ENCODE measurements at regions not wholly inside any gene's neighbourhood (a gene's known extent, or its start where the extent isn't known, plus 50 kb on each side); places are given as distances from the start of the nearest gene placed in this dataset.

- H3K4me3 ChIP-seq (replicated peaks in 1 of 2; ENCODE audit: low read depth in 2 of 2, low read length in 2 of 2) = no peak overlapping the region
- TF ChIP-seq CTCF (IDR thresholded peaks at IDR 0.05; ENCODE audit: low read depth, low read length) = no peak
- no peak for DNase-seq (ENCODE audit: low read depth in 2 of 2)
These were observed 97.4 kb upstream of the ID2 start for GRCh38 chr2:8584174-8585066.

- TF ChIP-seq CTCF (IDR thresholded peaks at IDR 0.05; ENCODE audit: low read depth, low read length) = no peak
- DNase-seq (ENCODE audit: low read depth in 2 of 2) = no peak
- no peak overlapping the region for H3K4me3 ChIP-seq (replicated peaks in 1 of 2; ENCODE audit: low read depth in 2 of 2, low read length in 2 of 2)
These were observed 95.3 kb upstream of the ID2 start for GRCh38 chr2:8586457-8587051.

GRCh38 chr2:8587251-8587791 lies 94.5 kb upstream of the ID2 start:
- TF ChIP-seq CTCF (IDR thresholded peaks at IDR 0.05; ENCODE audit: low read depth, low read length) = no peak
- no peak overlapping the region for H3K4me3 ChIP-seq (replicated peaks in 1 of 2; ENCODE audit: low read depth in 2 of 2, low read length in 2 of 2)
- no peak for DNase-seq (ENCODE audit: low read depth in 2 of 2)

- TF ChIP-seq CTCF (IDR thresholded peaks at IDR 0.05; ENCODE audit: low read depth, low read length) = no peak
- no peak overlapping the region for H3K4me3 ChIP-seq (replicated peaks in 1 of 2; ENCODE audit: low read depth in 2 of 2, low read length in 2 of 2)
- DNase-seq (ENCODE audit: low read depth in 2 of 2) = no peak
These were observed 93.7 kb upstream of the ID2 start for GRCh38 chr2:8587920-8588830.

- DNase-seq (ENCODE audit: low read depth in 2 of 2) = no peak
These were observed 93.0 kb upstream of the ID2 start for GRCh38 chr2:8588831-8589191.

More at GRCh38 chr2:8588831-8589191, 93.0 kb upstream of the ID2 start:
- no peak overlapping the region for H3K4me3 ChIP-seq (replicated peaks in 1 of 2; ENCODE audit: low read depth in 2 of 2, low read length in 2 of 2)
- no peak for TF ChIP-seq CTCF (IDR thresholded peaks at IDR 0.05; ENCODE audit: low read depth, low read length)
